Adipocyte (in vitro differentiated cells): ENCODE measurements at regions not wholly inside any gene's neighbourhood (a gene's known extent, or its start where the extent isn't known, plus 50 kb on each side); places are given as distances from the start of the nearest gene placed in this dataset.

ENCODE experiments used
- DNase-seq: peaks from one replicate; pipeline ENCODE4 v3.0.0-alpha.2; 2015; ENCODE audit warnings: low read depth
- H3K27me3 ChIP-seq: replicated peaks from 2 replicates; pipeline ENCODE4 v1.7.0; 2013; ENCODE audit warnings: mild to moderate bottlenecking, low read length, moderate library complexity; ENCODE audit not compliant: control insufficient read depth, insufficient read depth
- H3K36me3 ChIP-seq: 2 replicates; pipeline ENCODE4 v1.7.0; 2013; ENCODE audit warnings: low read length, mild to moderate bottlenecking, moderate library complexity; ENCODE audit not compliant: control insufficient read depth, insufficient read depth, severe bottlenecking
- H3K4me1 ChIP-seq: 2 replicates; pipeline ENCODE4 v1.7.0; 2013; ENCODE audit warnings: mild to moderate bottlenecking, low read length, moderate library complexity; ENCODE audit not compliant: control insufficient read depth, insufficient read depth
- H3K4me3 ChIP-seq: 2 replicates; pipeline ENCODE4 v1.7.0; 2013; ENCODE audit warnings: mild to moderate bottlenecking, low read length, moderate library complexity
- H3K9ac ChIP-seq: 2 replicates; pipeline ENCODE4 v1.7.0; 2013; ENCODE audit warnings: mild to moderate bottlenecking, low read length, moderate library complexity
- H3K9me3 ChIP-seq: 2 replicates; pipeline ENCODE4 v1.7.0; 2013; ENCODE audit warnings: mild to moderate bottlenecking, low read length, moderate library complexity; ENCODE audit not compliant: control insufficient read depth

DNA sequence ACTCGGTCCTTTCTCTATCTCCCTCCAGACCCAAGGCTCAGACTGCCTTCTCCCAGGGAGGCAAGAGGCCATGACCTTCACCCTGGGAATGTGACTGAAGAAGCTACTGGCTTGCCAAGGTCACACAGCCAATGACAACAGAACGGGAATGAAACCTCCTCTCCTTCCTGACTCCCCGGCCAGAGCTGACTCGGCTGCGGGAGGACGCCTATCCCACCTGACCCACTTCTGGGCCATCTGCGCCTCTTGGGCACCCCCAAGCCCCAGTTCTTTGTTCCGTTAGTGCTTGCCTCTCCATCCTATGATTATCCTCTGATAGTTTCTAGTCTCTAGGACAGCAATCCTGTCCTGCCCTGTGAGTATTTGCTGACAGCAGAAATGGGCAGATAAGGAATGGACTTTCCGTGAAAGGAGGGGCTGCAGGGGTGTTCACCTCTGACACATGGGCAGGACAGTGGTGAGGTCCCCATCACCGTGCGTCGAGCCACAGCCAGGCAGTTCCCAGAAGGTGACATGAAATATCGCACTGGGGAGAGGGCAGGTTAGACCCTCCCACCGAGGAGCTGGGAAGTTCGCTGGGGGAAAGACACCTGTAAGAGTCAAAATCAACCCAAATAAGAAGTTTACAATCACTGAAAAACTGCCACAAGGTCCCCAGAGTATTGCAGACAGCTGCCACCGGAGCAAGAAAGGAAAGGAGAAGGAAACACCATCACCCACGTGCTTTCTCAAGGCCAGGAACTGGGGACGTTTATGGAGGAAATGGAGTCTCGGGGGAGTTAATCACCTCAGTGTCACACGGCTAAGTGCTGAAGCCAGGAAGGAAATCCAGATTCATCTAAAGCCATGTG, 63.0 kb downstream of the INSIG1 start:
- no peak for DNase-seq
- peaks cover 9% of the 10 kb centered on the region for H3K4me1 ChIP-seq
- no peak overlapping the region for H3K4me3 ChIP-seq
- no peaks in the 10 kb centered on the region for H3K36me3 ChIP-seq
- peaks cover 82% of the 10 kb centered on the region for H3K27me3 ChIP-seq
- no peak overlapping the region for H3K9ac ChIP-seq
- peaks cover 3% of the 10 kb centered on the region for H3K9me3 ChIP-seq

DNA sequence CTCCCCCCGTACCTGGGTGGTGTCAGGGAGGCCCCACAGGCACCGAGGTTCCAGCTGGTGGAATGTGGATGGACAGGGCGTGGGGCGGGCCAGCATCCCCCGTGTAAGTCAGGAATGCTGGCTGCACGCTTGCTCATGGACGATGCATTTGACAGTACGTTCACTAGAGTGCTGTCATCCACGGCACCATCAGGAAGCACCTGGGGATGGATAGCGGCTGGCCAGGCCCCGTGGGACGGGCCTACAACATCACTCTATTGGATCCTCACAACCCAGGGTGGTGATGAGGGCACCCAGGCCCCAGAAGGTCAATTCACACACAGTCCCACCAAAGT, 63.6 kb downstream of the INSIG1 start:
- H3K27me3 ChIP-seq, result peaks cover 80% of the 10 kb centered on the region
- no peak overlapping the region for H3K4me3 ChIP-seq
- H3K9me3 ChIP-seq, result peaks cover 3% of the 10 kb centered on the region
- DNase-seq, result no peak
- H3K36me3 ChIP-seq, result no peaks in the 10 kb centered on the region
- H3K9ac ChIP-seq, result no peak overlapping the region
- peaks cover 9% of the 10 kb centered on the region for H3K4me1 ChIP-seq

DNA sequence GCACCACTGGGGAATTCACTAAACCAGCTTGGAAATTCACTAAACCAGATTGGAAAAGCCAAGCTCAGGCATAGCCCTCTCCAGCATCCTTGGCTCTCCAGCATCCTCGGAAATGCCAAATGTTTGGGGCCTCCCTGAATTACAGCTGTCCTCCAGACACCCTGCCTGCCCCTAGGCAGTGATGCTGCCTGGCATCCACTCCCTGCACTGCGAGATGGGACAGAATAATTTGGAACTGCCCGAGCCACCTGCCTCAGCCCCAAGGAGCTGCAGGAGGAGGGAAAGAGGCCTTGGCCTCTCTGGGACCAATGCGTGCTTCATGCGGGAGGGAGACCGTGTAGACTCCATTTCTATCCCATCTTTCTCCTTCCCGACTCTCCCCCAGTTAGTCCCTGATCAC, 64.3 kb downstream of the INSIG1 start:
- Histone ChIP-seq H3K4me1 (peaks cover 9% of the 10 kb centered on the region), H3K27me3 (peaks cover 80% of the 10 kb centered on the region), H3K9ac (no peak overlapping the region), H3K9me3 (peaks cover 3% of the 10 kb centered on the region), H3K4me3 (no peak overlapping the region), H3K36me3 (no peaks in the 10 kb centered on the region)
- no peak for DNase-seq

DNA sequence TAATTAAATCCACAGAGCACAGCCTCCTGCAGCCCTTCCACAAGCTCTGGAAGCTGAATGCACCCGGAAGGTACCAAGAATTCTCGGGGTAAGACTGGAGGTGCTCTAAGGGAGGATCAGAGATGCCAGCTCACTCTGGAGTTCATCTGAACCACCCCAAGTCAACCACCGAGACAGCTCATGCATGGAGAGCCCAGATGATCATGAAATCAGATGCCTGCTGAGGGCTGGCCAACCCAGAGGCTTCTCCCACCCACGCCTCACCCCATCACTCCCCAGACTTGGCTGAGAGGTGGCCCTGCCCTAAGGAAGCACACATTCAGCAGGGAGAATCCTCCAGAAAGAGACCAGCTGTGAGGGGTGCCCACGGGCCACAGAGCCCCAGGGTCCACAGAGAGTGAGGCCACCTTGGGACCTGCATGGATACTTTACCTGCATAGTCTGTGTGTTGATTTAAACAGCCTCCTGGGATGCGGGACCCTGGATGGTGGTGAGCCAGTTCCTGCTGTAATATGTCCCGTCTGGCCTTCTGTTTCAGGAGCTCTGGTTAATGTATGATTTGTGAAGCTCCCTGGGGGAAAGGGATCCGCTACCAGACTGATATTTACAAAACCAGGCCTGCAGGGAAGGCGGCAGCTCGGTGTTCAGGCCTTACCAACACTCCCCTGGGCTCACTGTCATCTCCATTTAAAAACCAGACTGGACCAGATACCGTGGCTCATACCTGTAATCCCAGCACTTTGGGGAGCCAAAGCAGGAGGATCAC, 64.9 kb downstream of the INSIG1 start:
- Histone ChIP-seq H3K9me3 (peaks cover 3% of the 10 kb centered on the region), H3K9ac (no peak overlapping the region), H3K36me3 (no peaks in the 10 kb centered on the region), H3K4me1 (peaks cover 9% of the 10 kb centered on the region), H3K4me3 (no peak overlapping the region), H3K27me3 (peaks cover 80% of the 10 kb centered on the region)
- DNase-seq, result no peak

DNA sequence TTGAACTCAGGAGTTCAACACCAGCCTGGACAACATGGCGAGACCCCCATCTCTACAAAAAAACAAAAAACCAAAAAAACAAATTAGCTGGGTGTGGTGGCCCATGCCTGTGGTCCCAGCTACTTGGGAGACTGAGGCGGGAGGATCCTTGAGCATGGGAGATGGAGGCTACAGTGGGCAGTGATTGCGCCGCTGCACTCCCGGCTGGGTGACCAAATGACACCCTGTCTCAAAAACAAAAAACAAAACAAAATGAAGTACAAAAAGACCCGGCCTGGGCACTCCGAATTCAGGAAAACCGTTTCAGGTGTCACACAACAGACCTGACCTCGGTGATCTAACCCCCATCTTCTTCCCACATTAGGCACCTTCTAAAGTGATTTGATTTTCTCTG, 65.5 kb downstream of the INSIG1 start:
- DNase-seq, result no peak
- peaks cover 74% of the 10 kb centered on the region for H3K27me3 ChIP-seq

DNA sequence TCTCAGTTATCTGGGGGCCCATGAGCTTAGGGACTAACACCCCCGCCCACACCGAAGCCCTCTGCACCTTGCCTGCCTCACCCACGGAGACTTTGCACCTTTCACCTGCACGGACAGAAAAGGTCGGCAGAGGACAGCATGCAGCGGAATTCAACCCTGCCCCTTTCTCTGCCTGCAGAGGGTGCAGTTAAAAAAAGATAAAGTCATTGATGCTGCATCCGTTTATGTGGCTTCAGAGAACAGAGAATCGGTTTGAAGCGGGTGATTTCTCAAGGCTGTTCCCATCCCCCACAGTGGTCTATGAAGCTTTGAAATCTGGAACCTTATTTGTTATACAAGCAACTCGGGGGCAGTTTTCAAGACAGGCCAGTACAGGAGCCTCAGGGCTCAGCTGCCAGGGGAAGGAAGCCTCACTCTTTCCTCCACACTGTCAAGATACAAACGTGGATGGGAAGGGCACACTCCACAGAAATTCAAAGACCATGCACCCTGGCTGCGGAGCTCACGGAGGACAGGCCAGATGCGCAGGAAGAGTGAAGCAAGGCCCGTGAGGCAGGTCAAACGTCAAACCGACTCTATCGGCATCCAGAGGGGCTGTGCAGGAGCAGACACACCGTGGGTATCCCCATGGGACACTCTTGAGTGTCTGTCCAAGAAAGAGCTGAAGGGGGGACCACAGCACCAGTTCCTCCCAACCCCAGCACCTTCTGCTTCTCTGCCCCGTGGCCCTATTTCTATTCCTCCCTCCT, 66.3 kb downstream of the INSIG1 start:
- no peaks in the 10 kb centered on the region for H3K4me1 ChIP-seq
- H3K27me3 ChIP-seq, result peaks cover 73% of the 10 kb centered on the region
- H3K9ac ChIP-seq, result no peak overlapping the region
- no peak for DNase-seq
- H3K9me3 ChIP-seq, result peaks cover 3% of the 10 kb centered on the region
- H3K36me3 ChIP-seq, result no peaks in the 10 kb centered on the region
- no peak overlapping the region for H3K4me3 ChIP-seq

More for the DNA sequence above, 65.5 kb downstream of the INSIG1 start:
- Histone ChIP-seq H3K4me3 (no peak overlapping the region), H3K36me3 (no peaks in the 10 kb centered on the region), H3K4me1 (peaks cover 3% of the 10 kb centered on the region), H3K9me3 (peaks cover 3% of the 10 kb centered on the region), H3K9ac (no peak overlapping the region)

DNA sequence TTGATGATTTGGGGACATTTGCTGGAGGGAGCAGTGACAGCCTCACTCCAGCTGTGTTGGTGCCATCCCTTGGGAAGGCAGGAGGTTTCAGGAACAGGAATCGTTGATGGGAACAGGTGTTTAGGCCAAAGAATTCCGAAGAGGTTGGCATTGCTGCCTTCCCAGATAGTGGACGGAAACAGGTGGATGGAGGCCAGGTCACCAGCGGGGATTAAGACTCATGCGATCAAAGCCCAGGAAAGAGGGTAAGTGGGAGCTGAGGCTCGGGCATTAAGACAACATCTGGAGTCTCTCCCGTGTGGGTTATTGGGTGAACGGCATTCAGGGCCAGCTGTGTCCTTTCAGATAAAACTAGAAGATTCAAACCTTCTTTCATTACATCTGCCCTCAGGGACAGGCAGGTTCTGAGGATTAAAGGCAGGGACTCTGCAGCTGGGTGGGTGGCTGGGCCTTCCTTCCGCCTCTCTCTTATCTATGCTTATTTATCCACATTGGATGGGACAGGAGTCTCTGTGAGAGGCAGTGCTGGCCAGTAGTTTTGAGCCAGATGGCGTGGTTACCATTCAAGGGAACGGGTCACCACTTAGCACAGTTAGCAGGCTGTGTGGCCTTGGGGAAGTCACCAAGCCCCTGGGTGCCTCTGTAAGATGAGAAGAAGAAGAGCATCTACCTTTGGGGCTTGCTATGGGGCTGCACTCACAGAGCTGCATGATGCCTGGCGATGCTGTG, 67.6 kb downstream of the INSIG1 start:
- no peaks in the 10 kb centered on the region for H3K36me3 ChIP-seq
- no peak overlapping the region for H3K9ac ChIP-seq
- no peak for DNase-seq
- peaks cover 70% of the 10 kb centered on the region for H3K27me3 ChIP-seq
- H3K4me3 ChIP-seq, result no peak overlapping the region
- H3K9me3 ChIP-seq, result peaks cover 3% of the 10 kb centered on the region
- no peaks in the 10 kb centered on the region for H3K4me1 ChIP-seq

DNA sequence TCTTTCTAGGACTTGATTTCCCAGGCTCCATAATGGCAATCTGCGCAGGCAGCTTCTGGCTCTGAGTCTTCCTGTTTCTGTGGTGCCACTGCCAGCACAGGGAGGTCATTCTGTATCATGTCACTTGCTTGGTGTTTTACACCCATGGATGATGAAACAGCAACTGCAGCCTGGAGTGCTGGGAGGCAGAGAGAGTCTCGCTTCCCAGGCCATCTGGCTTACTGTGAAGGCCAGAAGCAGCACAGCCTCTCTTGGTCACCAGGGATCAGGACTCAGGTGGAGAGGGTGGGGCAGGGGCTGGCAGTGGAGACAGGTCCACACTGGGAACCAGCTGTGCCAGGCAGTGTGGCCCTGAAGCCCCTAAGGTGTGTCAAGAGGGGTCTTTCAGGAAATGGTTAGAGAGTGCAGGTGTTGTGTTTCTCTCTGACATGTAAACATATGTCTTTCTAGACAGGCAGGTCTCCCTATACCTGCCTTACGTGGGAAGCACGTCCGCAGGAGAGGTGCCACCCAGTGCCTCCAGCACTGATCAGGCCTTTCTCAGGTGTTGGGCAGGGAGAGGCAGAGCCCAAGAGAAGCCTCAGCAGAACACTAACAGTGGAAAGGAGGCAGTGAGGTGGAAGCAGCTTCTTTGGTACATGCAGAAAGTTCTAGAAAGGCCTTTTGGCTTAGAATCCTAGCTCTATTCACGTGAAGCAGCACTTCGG, 71.4 kb downstream of the INSIG1 start:
- DNase-seq, result no peak

DNA sequence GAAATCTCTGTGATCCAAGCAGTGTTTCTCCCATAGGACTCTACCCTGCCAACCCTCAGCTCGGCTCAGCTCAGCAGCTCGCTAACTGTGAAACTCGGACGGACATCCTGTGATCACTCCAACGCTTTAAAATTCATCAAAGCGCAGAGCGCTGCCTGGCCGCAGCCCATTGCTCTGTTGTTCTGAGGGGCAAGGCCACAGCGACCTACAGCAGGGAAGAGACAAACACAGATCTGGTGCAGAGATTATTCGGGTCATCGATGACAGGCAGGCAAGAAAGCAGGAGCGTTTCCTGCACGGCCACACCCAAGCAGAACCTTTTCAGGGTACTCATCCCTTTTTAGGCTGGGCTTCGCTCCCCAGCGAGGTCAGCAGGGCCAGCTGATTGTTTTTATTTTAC, 72.1 kb downstream of the INSIG1 start:
- Histone ChIP-seq H3K9me3 (peaks cover under 1% of the 10 kb centered on the region), H3K4me1 (peaks cover 14% of the 10 kb centered on the region), H3K36me3 (no peaks in the 10 kb centered on the region), H3K9ac (no peak overlapping the region), H3K27me3 (peaks cover 65% of the 10 kb centered on the region), H3K4me3 (no peak overlapping the region)
- no peak for DNase-seq

More for the DNA sequence above, 71.4 kb downstream of the INSIG1 start:
- Histone ChIP-seq H3K36me3 (no peaks in the 10 kb centered on the region), H3K9me3 (peaks cover 3% of the 10 kb centered on the region), H3K4me3 (no peak overlapping the region), H3K9ac (no peak overlapping the region), H3K4me1 (peaks cover 10% of the 10 kb centered on the region), H3K27me3 (peaks cover 68% of the 10 kb centered on the region)

DNA sequence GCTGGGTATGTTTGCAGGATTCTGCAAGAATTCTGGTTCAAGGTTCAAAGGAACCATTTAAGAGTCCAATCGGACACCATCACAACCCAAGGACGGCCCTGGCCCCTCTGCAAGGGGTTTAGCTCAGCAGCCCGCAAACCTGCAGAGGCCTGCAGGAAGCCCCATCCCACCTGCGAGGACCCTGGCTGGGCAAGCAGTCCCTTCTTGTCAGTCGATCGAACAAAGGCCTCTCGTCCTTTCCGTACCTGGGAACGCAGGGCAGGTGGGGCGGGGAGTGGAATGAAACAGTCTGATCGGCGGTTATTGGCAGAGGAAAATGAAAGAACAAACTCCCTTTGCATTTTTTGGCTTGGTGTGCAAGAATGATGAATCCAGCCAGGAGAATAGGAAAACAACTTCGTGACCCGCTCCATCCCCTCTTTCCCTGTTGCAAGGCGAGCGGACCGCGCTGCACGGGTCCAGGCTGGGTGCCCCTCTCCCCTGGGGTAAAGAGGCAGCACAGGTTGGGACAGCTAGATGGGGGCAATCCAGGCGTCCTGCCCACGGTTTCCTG, 73.7 kb downstream of the INSIG1 start:
- H3K4me1 ChIP-seq, result peaks cover 18% of the 10 kb centered on the region
- H3K4me3 ChIP-seq, result no peak overlapping the region
- H3K9ac ChIP-seq, result no peak overlapping the region
- H3K9me3 ChIP-seq, result peaks cover 5% of the 10 kb centered on the region
- no peak for DNase-seq
- H3K36me3 ChIP-seq, result no peaks in the 10 kb centered on the region
- peaks cover 72% of the 10 kb centered on the region for H3K27me3 ChIP-seq
